ENCODE measurements at regions not wholly inside any gene's neighbourhood (a gene's known extent, or its start where the extent isn't known, plus 50 kb on each side); places are given as distances from the start of the nearest gene placed in this dataset.

- TF ChIP-seq EP300 (IDR thresholded peaks at IDR 0.05): no peak
- no peak for TF ChIP-seq CTCF (IDR thresholded peaks at IDR 0.05)
- TF ChIP-seq POLR2A (IDR thresholded peaks at IDR 0.05): no peak
These were observed 85.3 kb upstream of the MBIP start for GRCh38 chr14:36405589-36406274.

Measured in gastroesophageal sphincter (tissue), 3 donors.